Suprapubic skin (tissue), 4 donors: ENCODE measurements at regions not wholly inside any gene's neighbourhood (a gene's known extent, or its start where the extent isn't known, plus 50 kb on each side); places are given as distances from the start of the nearest gene placed in this dataset.

Source experiments
- CTCF ChIP-seq, 2 donors: fragments of 200-600 bp in 1 of 2; fragments of 450-650 bp in 1 of 2; sonication (generic) in 1 of 2; IDR thresholded peaks; one replicate each; pipeline ENCODE4 v1.5.1; 2016 to 2019; ENCODE audit warnings: antibody characterized with exemption in 2 of 2, mild to moderate bottlenecking in 1 of 2, moderate library complexity in 1 of 2
- EP300 ChIP-seq: sonication (generic); formaldehyde crosslinking; IDR thresholded peaks from one replicate; pipeline ENCODE4 v1.6.1; 2017; ENCODE audit warnings: antibody characterized with exemption
- POLR2A ChIP-seq, 2 donors: fragments of 450-650 bp; IDR thresholded peaks; one replicate each; pipeline ENCODE4 v1.6.1; 2017; ENCODE audit warnings: antibody characterized with exemption in 2 of 2, mild to moderate bottlenecking in 2 of 2, moderate library complexity in 2 of 2
- POLR2AphosphoS5 ChIP-seq, 3 donors: sonication (generic); formaldehyde crosslinking; IDR thresholded peaks; one replicate each; pipeline ENCODE4 v1.6.1; 2017; ENCODE audit warnings: antibody characterized with exemption in 3 of 3

- TF ChIP-seq CTCF (IDR thresholded peaks at IDR 0.05): no peak
- TF ChIP-seq POLR2AphosphoS5 (IDR thresholded peaks at IDR 0.05): no peak
- TF ChIP-seq POLR2A (IDR thresholded peaks at IDR 0.05): no peak
- no peak for TF ChIP-seq EP300
These were observed 808.3 kb upstream of the MAN1A1 start for GRCh38 chr6:120157873-120158272.
